Astrocyte of the spinal cord (primary cell): ENCODE measurements at regions not wholly inside any gene's neighbourhood (a gene's known extent, or its start where the extent isn't known, plus 50 kb on each side); places are given as distances from the start of the nearest gene placed in this dataset.

ENCODE experiments used
- DNase-seq: peaks from one replicate; pipeline ENCODE4 v3.0.0; 2011; ENCODE audit warnings: low read depth, low spot score
- H3K4me3 ChIP-seq: 2 replicates; pipeline ENCODE4 v1.5.1; 2011; ENCODE audit warnings: low read depth, mild to moderate bottlenecking, low read length, moderate library complexity
- CTCF ChIP-seq: IDR thresholded peaks from 2 replicates; pipeline ENCODE4 v1.5.1; 2012; ENCODE audit warnings: low read depth, mild to moderate bottlenecking, low read length, inconsistent platforms
- in situ Hi-C: cut with HindIII; loops from 2 replicates; pipeline ENCODE4 v1.10.0; 2017; ENCODE audit warnings: low sequenced_read_pairs

DNA sequence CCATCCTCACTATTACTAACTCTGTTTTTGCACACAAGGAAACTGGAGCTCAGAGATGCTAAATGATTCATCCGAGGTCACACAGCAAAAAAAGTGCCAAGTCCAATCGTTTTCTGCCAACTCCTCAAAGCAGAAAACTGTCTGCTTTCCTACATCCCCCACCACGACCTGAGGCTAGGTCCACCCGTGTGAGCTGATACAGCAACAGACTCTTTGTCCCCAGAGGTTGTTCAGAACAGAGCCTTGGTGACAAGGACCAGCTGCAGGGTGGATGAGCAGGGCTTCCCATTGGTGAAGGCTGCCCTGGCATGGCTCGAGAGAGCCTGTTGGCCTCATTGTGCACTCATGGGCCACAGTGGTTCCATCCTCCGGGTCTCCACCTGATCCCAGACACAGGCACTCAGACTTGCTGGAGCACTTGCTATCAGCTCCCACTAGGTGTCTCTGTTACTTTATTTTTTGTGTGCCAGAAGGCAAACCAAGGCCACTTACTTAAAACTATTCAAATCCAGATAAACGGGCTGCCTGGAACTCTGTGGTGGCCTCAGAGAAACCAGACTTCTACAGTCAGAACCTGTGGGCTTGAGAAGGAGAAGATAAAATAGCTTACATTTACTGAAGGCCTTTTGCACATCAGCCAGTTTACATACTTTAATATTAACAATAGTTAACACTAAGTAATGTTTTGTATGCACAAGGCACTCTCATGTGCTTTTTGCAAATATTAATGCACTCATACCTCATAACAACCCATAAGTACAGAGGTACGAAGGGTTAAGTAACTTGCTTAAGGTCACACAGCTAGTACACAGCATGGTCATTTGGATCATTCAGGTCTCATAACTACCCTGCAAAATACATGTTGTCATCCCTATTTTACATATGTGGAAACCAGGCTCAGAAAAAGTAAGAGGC is 62.9 kb upstream of the CTIF start:
- peak; percentile 86 for TF ChIP-seq CTCF
- in situ Hi-C loops, result no loop called here
- peak; percentile 84 for DNase-seq
- H3K4me3 ChIP-seq, result no peak overlapping the region

DNA sequence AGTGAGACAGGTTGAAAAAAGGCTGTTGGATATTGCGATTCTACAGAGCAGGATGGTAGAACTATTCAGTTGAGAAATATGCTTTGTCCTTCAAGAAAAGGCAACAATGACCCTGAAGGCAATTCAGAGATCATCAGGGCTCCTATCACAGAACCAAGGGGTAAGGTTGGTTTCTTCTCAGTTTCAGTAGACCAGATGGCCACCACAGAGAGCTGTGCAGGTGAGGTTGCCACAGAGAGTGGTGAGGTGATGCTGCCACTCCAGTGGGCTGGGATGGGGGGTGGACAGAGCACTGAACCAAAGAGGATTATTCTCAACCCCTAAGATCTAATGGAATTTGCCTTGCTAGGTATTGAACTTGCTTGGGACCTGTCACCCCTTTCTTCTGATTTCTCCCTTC is 64.6 kb upstream of the ZBTB7C start:
- H3K4me3 ChIP-seq, result no peak overlapping the region
- in situ Hi-C loops, result no loop called here
- DNase-seq, result no peak
- TF ChIP-seq CTCF, result no peak

DNA sequence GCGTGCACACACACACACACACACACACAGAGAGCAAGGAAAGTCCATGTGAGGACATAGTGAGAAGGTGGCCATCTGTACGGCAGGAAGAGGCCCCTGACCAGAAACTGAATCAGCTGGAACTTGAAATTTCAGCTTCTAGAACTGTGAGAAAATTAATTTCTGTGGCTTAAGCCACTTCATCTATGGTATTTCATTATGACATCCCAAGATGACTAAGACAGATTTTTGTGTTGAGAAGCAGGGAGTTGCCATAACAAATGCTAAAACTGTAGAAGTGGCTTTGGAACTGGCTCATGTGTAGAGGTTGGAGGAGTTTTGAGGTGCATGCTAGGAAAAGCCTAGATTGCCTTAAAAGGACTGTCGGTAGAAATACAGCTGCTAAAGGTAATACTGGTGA is 63.4 kb upstream of the ZBTB7C start:
- TF ChIP-seq CTCF, result no peak
- in situ Hi-C loops, result no loop called here
- DNase-seq, result no peak
- H3K4me3 ChIP-seq, result no peak overlapping the region

- H3K4me3 ChIP-seq, result no peak overlapping the region
- TF ChIP-seq CTCF, result no peak
- in situ Hi-C loops, result no loop called here
- DNase-seq, result no peak
Measured at GRCh38 chr18:48470484-48471180, 61.4 kb upstream of the ZBTB7C start.

GRCh38 chr18:48468151-48468550 is 59.0 kb upstream of the ZBTB7C start:
- in situ Hi-C loops, result no loop called here
- H3K4me3 ChIP-seq, result no peak overlapping the region
- TF ChIP-seq CTCF, result no peak
- no peak for DNase-seq

DNA sequence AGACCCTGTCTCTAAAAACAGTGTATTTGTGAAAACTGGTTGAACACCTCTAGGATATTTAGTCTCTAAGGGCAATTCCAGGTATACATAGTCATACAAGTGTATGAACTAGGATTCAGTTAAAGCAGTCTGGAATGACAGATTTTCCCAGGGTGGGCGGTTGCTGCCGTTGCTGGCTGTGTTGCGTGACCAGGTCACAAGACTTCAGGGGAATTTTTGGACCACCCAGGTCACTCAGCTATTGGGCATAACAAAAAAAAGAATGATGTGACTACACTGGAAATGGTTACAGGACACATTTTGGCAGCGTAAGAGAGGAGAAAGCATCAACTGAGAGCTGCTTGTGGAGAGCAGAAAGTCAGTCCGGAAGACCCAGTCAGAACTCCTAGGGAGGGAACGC is 58.0 kb upstream of the ZBTB7C start:
- TF ChIP-seq CTCF, result no peak
- no peak for DNase-seq
- H3K4me3 ChIP-seq, result no peak overlapping the region
- in situ Hi-C loops, result no loop called here
